Lung (tissue), 11 donors: ENCODE measurements at regions not wholly inside any gene's neighbourhood (a gene's known extent, or its start where the extent isn't known, plus 50 kb on each side); places are given as distances from the start of the nearest gene placed in this dataset.

Experiments
- ATAC-seq: fragments of 200-7000 bp; cut with Tn5 transposase; one replicate; pipeline ENCODE4 v1.9.1; 2020; ENCODE audit warnings: moderate number of reproducible peaks; ENCODE audit not compliant: insufficient read depth, low FRiP score
- DNase-seq, 3 donors: peaks; one replicate each; pipeline ENCODE4 v3.0.0-alpha.2; 2013 to 2017
- H3K27ac ChIP-seq, 2 donors: one replicate each; pipeline ENCODE4 v1.5.1; 2013; ENCODE audit warnings: mild to moderate bottlenecking in 2 of 2, moderate library complexity in 2 of 2, control low read depth in 1 of 2, inconsistent platforms in 1 of 2, low read depth in 1 of 2, low read length in 1 of 2
- H3K27me3 ChIP-seq, 3 donors: one replicate each; pipeline ENCODE4 v1.5.1; 2013; ENCODE audit warnings: low read length in 2 of 3; ENCODE audit not compliant: control insufficient read depth in 3 of 3, insufficient read depth in 3 of 3
- H3K36me3 ChIP-seq, 4 donors: one replicate each; pipeline ENCODE4 v1.5.1; 2013; ENCODE audit warnings: low read length in 4 of 4, mild to moderate bottlenecking in 1 of 4, moderate library complexity in 1 of 4; ENCODE audit not compliant: control insufficient read depth in 4 of 4, insufficient read depth in 4 of 4
- H3K4me1 ChIP-seq, 5 donors: one replicate each; pipeline ENCODE4 v1.5.1; 2013; ENCODE audit warnings: low read length in 5 of 5, mild to moderate bottlenecking in 2 of 5, moderate library complexity in 1 of 5; ENCODE audit not compliant: control insufficient read depth in 5 of 5, insufficient read depth in 5 of 5
- H3K4me3 ChIP-seq: one replicate; pipeline ENCODE4 v1.5.1; 2013; ENCODE audit warnings: mild to moderate bottlenecking, control low read depth, moderate library complexity
- H3K9ac ChIP-seq, 2 donors: one replicate each; pipeline ENCODE4 v1.5.1; 2013; ENCODE audit warnings: low read length in 2 of 2, control low read depth in 1 of 2; ENCODE audit not compliant: insufficient read depth in 1 of 2
- H3K9me3 ChIP-seq, 4 donors: one replicate each; pipeline ENCODE4 v1.5.1; 2013; ENCODE audit warnings: low read length in 3 of 4, mild to moderate bottlenecking in 1 of 4, moderate library complexity in 1 of 4; ENCODE audit not compliant: control insufficient read depth in 4 of 4, insufficient read depth in 3 of 4
- WGBS, 2 donors: extraction: QIAGEN DNeasy Blood & Tissue Kit; methylation state at CpG; one replicate each; pipeline ENCODE4 v1.1.7; 2013; 5-methylcytosine and 5-hydroxymethylcytosine counted together
- TF ChIP-seq, protein P1 (sequence below): IDR thresholded peaks from 2 replicates; pipeline ENCODE4 v1.5.1; 2012; ENCODE audit warnings: mild to moderate bottlenecking; ENCODE audit errors: control extremely low read depth, extremely low read depth
- donor health status: control.
- donor health status: control.
- donor health status: Bipolar disorder and iron deficiency.
- donor health status: healthy.
- donor health status: DM: yes; HTN: yes; CAD: no.

- Histone ChIP-seq H3K4me1 (peaks cover 0 to 11% (median 0%) of the 10 kb centered on the region in 5 donors), H3K36me3 (peaks cover 0 to 13% (median 0%) of the 10 kb centered on the region in 4 donors), H3K9ac (no peak overlapping the region), H3K9me3 (no peaks in the 10 kb centered on the region), H3K4me3 (no peak overlapping the region), H3K27me3 (no peaks in the 10 kb centered on the region), H3K27ac (no peak overlapping the region)
- TF ChIP-seq, protein P1, sequence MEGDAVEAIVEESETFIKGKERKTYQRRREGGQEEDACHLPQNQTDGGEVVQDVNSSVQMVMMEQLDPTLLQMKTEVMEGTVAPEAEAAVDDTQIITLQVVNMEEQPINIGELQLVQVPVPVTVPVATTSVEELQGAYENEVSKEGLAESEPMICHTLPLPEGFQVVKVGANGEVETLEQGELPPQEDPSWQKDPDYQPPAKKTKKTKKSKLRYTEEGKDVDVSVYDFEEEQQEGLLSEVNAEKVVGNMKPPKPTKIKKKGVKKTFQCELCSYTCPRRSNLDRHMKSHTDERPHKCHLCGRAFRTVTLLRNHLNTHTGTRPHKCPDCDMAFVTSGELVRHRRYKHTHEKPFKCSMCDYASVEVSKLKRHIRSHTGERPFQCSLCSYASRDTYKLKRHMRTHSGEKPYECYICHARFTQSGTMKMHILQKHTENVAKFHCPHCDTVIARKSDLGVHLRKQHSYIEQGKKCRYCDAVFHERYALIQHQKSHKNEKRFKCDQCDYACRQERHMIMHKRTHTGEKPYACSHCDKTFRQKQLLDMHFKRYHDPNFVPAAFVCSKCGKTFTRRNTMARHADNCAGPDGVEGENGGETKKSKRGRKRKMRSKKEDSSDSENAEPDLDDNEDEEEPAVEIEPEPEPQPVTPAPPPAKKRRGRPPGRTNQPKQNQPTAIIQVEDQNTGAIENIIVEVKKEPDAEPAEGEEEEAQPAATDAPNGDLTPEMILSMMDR = no peak
- ATAC-seq = no peak
- no peak for DNase-seq
- 90 to 92% methylated on average over 4 of the region's 4 CpGs for WGBS, 2 donors
Observed at GRCh38 chr12:123036466-123037285, 56.2 kb downstream of the ARL6IP4 start.

GRCh38 chr12:123035841-123036240 is 55.4 kb downstream of the ARL6IP4 start:
- H3K4me1 ChIP-seq = peaks cover 0 to 11% (median 0%) of the 10 kb centered on the region in 5 donors
- no peaks in the 10 kb centered on the region for H3K9me3 ChIP-seq
- H3K36me3 ChIP-seq = peaks cover 0 to 13% (median 0%) of the 10 kb centered on the region in 4 donors
- no peak overlapping the region for H3K27ac ChIP-seq
- no peak for DNase-seq
- WGBS, 2 donors = 95 to 96% methylated on average over 5 of the region's 5 CpGs
- H3K27me3 ChIP-seq = no peaks in the 10 kb centered on the region
- no peak for ATAC-seq
- no peak overlapping the region for H3K4me3 ChIP-seq
- TF ChIP-seq, protein P1 = no peak
- no peak overlapping the region for H3K9ac ChIP-seq

DNA sequence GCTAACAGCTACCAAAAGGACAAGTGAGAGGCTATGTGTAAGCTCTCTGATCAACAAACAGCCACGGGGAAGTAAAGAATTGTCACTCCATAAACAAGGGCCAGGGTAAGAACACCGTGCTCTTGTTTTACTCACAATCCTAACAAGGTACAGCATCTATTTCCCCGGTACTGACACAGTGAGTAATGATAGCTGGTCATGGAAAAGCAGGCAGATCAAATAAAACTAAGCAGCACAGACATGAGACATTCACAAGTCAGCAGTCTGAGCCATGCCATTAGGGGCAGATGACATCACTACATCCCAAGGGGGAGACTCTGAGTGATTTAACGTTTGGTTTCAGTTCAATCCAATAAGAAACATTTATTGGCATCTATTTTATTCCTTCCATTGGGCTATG is 54.4 kb downstream of the ARL6IP4 start:
- H3K4me1 ChIP-seq = peaks cover 0 to 11% (median 0%) of the 10 kb centered on the region in 5 donors
- H3K36me3 ChIP-seq = peaks cover 0 to 14% (median 0%) of the 10 kb centered on the region in 4 donors
- ATAC-seq (no peak), DNase-seq (no peak)
- 43 to 49% methylated on average over 4 of the region's 4 CpGs for WGBS, 2 donors
- H3K4me3 ChIP-seq = no peak overlapping the region
- no peak overlapping the region for H3K27ac ChIP-seq
- no peaks in the 10 kb centered on the region for H3K27me3 ChIP-seq
- no peaks in the 10 kb centered on the region for H3K9me3 ChIP-seq
- TF ChIP-seq, protein P1 = no peak
- no peak overlapping the region for H3K9ac ChIP-seq
